ENCODE measurements at regions not wholly inside any gene's neighbourhood (a gene's known extent, or its start where the extent isn't known, plus 50 kb on each side); places are given as distances from the start of the nearest gene placed in this dataset.

GRCh38 chr2:219911541-219911940 is 284.1 kb downstream of the SLC4A3 start:
- TF ChIP-seq POLR2AphosphoS5 (IDR thresholded peaks at IDR 0.05; ENCODE audit: low read depth, low read length) (no peak), POLR2A (IDR thresholded peaks at IDR 0.05; ENCODE audit: low read depth, low read length) (no peak), TAF1 (IDR thresholded peaks at IDR 0.05; ENCODE audit: low read depth, low read length) (no peak), POU2F2 (IDR thresholded peaks at IDR 0.05; ENCODE audit: low read depth, low read length) (no peak)
